DND-41 (cell line): ENCODE measurements at regions not wholly inside any gene's neighbourhood (a gene's known extent, or its start where the extent isn't known, plus 50 kb on each side); places are given as distances from the start of the nearest gene placed in this dataset.

Experiments
- ATAC-seq: fragments of 200-7000 bp; cut with Tn5 transposase; 3 replicates; pipeline ENCODE4 v1.9.1; 2021; ENCODE audit warnings: low read depth; ENCODE audit not compliant: insufficient read depth
- DNase-seq: peaks from one replicate; pipeline ENCODE4 v3.0.0-alpha.2; 2020
- H2AFZ ChIP-seq: 2 replicates; pipeline ENCODE4 v1.6.0; 2012; ENCODE audit warnings: low read depth, low read length
- H3K27ac ChIP-seq: 2 replicates; pipeline ENCODE4 v1.5.1; 2012; ENCODE audit warnings: low read length, inconsistent platforms
- H3K27me3 ChIP-seq: fragments of 200-600 bp; sonication (generic); 2 replicates; pipeline ENCODE4 v1.6.0; 2012; ENCODE audit warnings: low read length, mild to moderate bottlenecking, inconsistent platforms; ENCODE audit not compliant: insufficient read depth, poor library complexity
- H3K36me3 ChIP-seq: 2 replicates; pipeline ENCODE4 v1.5.1; 2012; ENCODE audit warnings: low read length, inconsistent platforms; ENCODE audit not compliant: insufficient read depth
- H3K4me1 ChIP-seq: 2 replicates; pipeline ENCODE4 v1.5.1; 2012; ENCODE audit warnings: mild to moderate bottlenecking, low read length; ENCODE audit not compliant: insufficient read depth
- H3K4me2 ChIP-seq: 2 replicates; pipeline ENCODE4 v1.6.0; 2012; ENCODE audit warnings: mild to moderate bottlenecking, moderate library complexity, low read length, inconsistent platforms; ENCODE audit not compliant: insufficient read depth
- H3K4me3 ChIP-seq, 2 experiments: fragments of 200-600 bp in 1 of 2; shearing (Covaris generic) in 1 of 2; 2 replicates each; pipeline ENCODE4 v1.5.1; 2012 to 2016; ENCODE audit warnings: inconsistent platforms in 2 of 2, low read length in 2 of 2, mild to moderate bottlenecking in 2 of 2, low read depth in 1 of 2, moderate library complexity in 1 of 2
- H3K79me2 ChIP-seq: 2 replicates; pipeline ENCODE4 v1.6.0; 2012; ENCODE audit warnings: low read length, inconsistent platforms; ENCODE audit not compliant: insufficient read depth
- H3K9ac ChIP-seq: 2 replicates; pipeline ENCODE4 v1.6.0; 2012; ENCODE audit warnings: low read depth, mild to moderate bottlenecking, inconsistent platforms, low read length, moderate library complexity
- H3K9me3 ChIP-seq: 2 replicates; pipeline ENCODE4 v1.5.1; 2012; ENCODE audit warnings: low read length, moderate library complexity, mild to moderate bottlenecking, inconsistent platforms; ENCODE audit not compliant: insufficient read depth, severe bottlenecking
- H4K20me1 ChIP-seq: 2 replicates; pipeline ENCODE4 v1.6.0; 2012; ENCODE audit warnings: low read length; ENCODE audit not compliant: insufficient read depth
- CTCF ChIP-seq: IDR thresholded peaks from 2 replicates; pipeline ENCODE4 v1.5.1; 2012; ENCODE audit warnings: borderline replicate concordance, low read length, moderate library complexity, mild to moderate bottlenecking; ENCODE audit not compliant: poor library complexity, severe bottlenecking; ENCODE audit errors: extremely low read depth
- EZH2 ChIP-seq: IDR thresholded peaks from 3 replicates; pipeline ENCODE4 v1.6.1; 2012; ENCODE audit warnings: borderline replicate concordance, low read depth, mild to moderate bottlenecking, moderate library complexity, low read length, inconsistent platforms; ENCODE audit not compliant: severe bottlenecking

- Histone ChIP-seq H3K27ac (no peak overlapping the region), H3K9me3 (no peaks in the 10 kb centered on the region), H3K9ac (no peak overlapping the region), H4K20me1 (no peaks in the 10 kb centered on the region), H2AFZ (no peak overlapping the region), H3K4me3 (no peak overlapping the region), H3K36me3 (no peaks in the 10 kb centered on the region), H3K79me2 (no peaks in the 10 kb centered on the region), H3K4me1 (peaks cover 18% of the 10 kb centered on the region), H3K27me3 (no peaks in the 10 kb centered on the region), H3K4me2 (no peak overlapping the region)
- ATAC-seq (no peak), DNase-seq (no peak)
- TF ChIP-seq CTCF (no peak), EZH2 (no peak)
Observed at GRCh38 chr4:108336076-108336475, 167.3 kb upstream of the LEF1 start.

- H3K79me2 ChIP-seq: no peaks in the 10 kb centered on the region
- H3K4me3 ChIP-seq: no peak overlapping the region
- H3K36me3 ChIP-seq: no peaks in the 10 kb centered on the region
- DNase-seq (no peak), ATAC-seq (no peak; the same call in 2 of the 3 replicates)
- H3K9me3 ChIP-seq: no peaks in the 10 kb centered on the region
- TF ChIP-seq EZH2 (no peak), CTCF (no peak)
- no peaks in the 10 kb centered on the region for H3K27me3 ChIP-seq
- H3K9ac ChIP-seq: no peak overlapping the region
- no peak overlapping the region for H3K4me2 ChIP-seq
- H3K27ac ChIP-seq: no peak overlapping the region
- no peak overlapping the region for H2AFZ ChIP-seq
- no peaks in the 10 kb centered on the region for H4K20me1 ChIP-seq
- H3K4me1 ChIP-seq: peaks cover 12% of the 10 kb centered on the region
Observed at GRCh38 chr4:108335081-108335480, 166.3 kb upstream of the LEF1 start.

GRCh38 chr4:108334031-108334430, 165.3 kb upstream of the LEF1 start:
- ATAC-seq (no peak), DNase-seq (no peak)
- Histone ChIP-seq H3K4me1 (peaks cover 13% of the 10 kb centered on the region), H3K79me2 (no peaks in the 10 kb centered on the region), H2AFZ (no peak overlapping the region), H3K4me3 (no peak overlapping the region), H3K9me3 (no peaks in the 10 kb centered on the region), H3K27ac (no peak overlapping the region), H3K4me2 (no peak overlapping the region), H3K27me3 (no peaks in the 10 kb centered on the region), H4K20me1 (no peaks in the 10 kb centered on the region), H3K9ac (no peak overlapping the region), H3K36me3 (no peaks in the 10 kb centered on the region)
- TF ChIP-seq CTCF (no peak), EZH2 (no peak)

- TF ChIP-seq CTCF: no peak
- Histone ChIP-seq H3K79me2 (no peaks in the 10 kb centered on the region), H3K27ac (no peak overlapping the region), H3K4me1 (peaks cover 19% of the 10 kb centered on the region), H3K4me3 (no peak overlapping the region), H3K4me2 (no peak overlapping the region), H3K9ac (no peak overlapping the region), H3K36me3 (no peaks in the 10 kb centered on the region), H2AFZ (no peak overlapping the region), H3K9me3 (no peaks in the 10 kb centered on the region), H4K20me1 (no peaks in the 10 kb centered on the region), H3K27me3 (no peaks in the 10 kb centered on the region)
- ATAC-seq (no peak), DNase-seq (no peak)
Observed at GRCh38 chr4:108333353-108333942, 164.7 kb upstream of the LEF1 start.
